MM.1S (cell line): ENCODE measurements at regions not wholly inside any gene's neighbourhood (a gene's known extent, or its start where the extent isn't known, plus 50 kb on each side); places are given as distances from the start of the nearest gene placed in this dataset.

Experiments
- CTCF ChIP-seq: fragments of 300-600 bp; sonication (generic); IDR thresholded peaks from 2 replicates; pipeline ENCODE4 v1.5.1; 2016; ENCODE audit warnings: antibody characterized with exemption, low read length, mixed read lengths
- EZH2 ChIP-seq: fragments of 300-600 bp; sonication (generic); optimal IDR thresholded peaks from 2 replicates; pipeline ENCODE3; 2017; ENCODE audit warnings: low read depth, mild to moderate bottlenecking, antibody characterized with exemption, low read length, mixed read lengths
- EZH2phosphoT487 ChIP-seq: fragments of 300-600 bp; sonication (generic); IDR thresholded peaks from 2 replicates; pipeline ENCODE4 v1.6.1; 2018; ENCODE audit warnings: antibody characterized with exemption, low read length

- no peak for TF ChIP-seq EZH2
- no peak for TF ChIP-seq CTCF
- TF ChIP-seq EZH2phosphoT487, result no peak
These were observed 190.9 kb downstream of the ST6GAL2 start for GRCh38 chr2:106694964-106695470.
